Mesenchymal stem cell (in vitro differentiated cells and primary cell): ENCODE measurements at regions not wholly inside any gene's neighbourhood (a gene's known extent, or its start where the extent isn't known, plus 50 kb on each side); places are given as distances from the start of the nearest gene placed in this dataset.

Experiments used
- DNase-seq: peaks from one replicate; pipeline ENCODE4 v3.0.0-alpha.2; 2013
- H2AFZ ChIP-seq: one replicate; pipeline ENCODE4 v1.6.1; 2013; ENCODE audit warnings: low read depth, mild to moderate bottlenecking, control low read depth, inconsistent platforms, low read length, moderate library complexity
- H2AK5ac ChIP-seq: 2 replicates; pipeline ENCODE4 v1.6.1; 2013; ENCODE audit warnings: low read length, moderate library complexity, mild to moderate bottlenecking, inconsistent platforms; ENCODE audit not compliant: severe bottlenecking
- H2BK120ac ChIP-seq: one replicate; pipeline ENCODE4 v1.6.1; 2013; ENCODE audit warnings: low read depth, mild to moderate bottlenecking, inconsistent platforms, low read length, moderate library complexity
- H2BK12ac ChIP-seq, 2 experiments: one replicate each; pipeline ENCODE4 v1.6.1; 2013; ENCODE audit warnings: inconsistent platforms in 2 of 2, low read length in 2 of 2, mild to moderate bottlenecking in 2 of 2, moderate library complexity in 2 of 2, control low read depth in 1 of 2
- H2BK15ac ChIP-seq: one replicate; pipeline ENCODE4 v1.6.1; 2013; ENCODE audit warnings: mild to moderate bottlenecking, low read depth, inconsistent platforms; ENCODE audit not compliant: poor library complexity, severe bottlenecking
- H2BK5ac ChIP-seq: 2 replicates; pipeline ENCODE4 v1.6.1; 2013; ENCODE audit warnings: low read depth, mild to moderate bottlenecking, low read length, control low read depth, inconsistent platforms; ENCODE audit not compliant: poor library complexity, severe bottlenecking
- H3K14ac ChIP-seq, 2 experiments: one replicate each; pipeline ENCODE4 v1.6.1; 2013; ENCODE audit warnings: inconsistent platforms in 2 of 2, low read length in 2 of 2, control low read depth in 1 of 2, mild to moderate bottlenecking in 1 of 2, moderate library complexity in 1 of 2
- H3K18ac ChIP-seq, 2 experiments: one replicate each; pipeline ENCODE4 v1.6.1; 2013; ENCODE audit warnings: inconsistent platforms in 2 of 2, low read length in 2 of 2, control low read depth in 1 of 2, low read depth in 1 of 2, mild to moderate bottlenecking in 1 of 2
- H3K23ac ChIP-seq, 2 experiments: one replicate each; pipeline ENCODE4 v1.6.1; 2013; ENCODE audit warnings: inconsistent platforms in 2 of 2, low read length in 2 of 2, mild to moderate bottlenecking in 2 of 2, moderate library complexity in 2 of 2, control low read depth in 1 of 2
- H3K27ac ChIP-seq: 2 replicates; pipeline ENCODE4 v1.5.1; 2013; ENCODE audit warnings: mild to moderate bottlenecking, moderate library complexity, low read length, control low read depth, inconsistent platforms; ENCODE audit not compliant: poor library complexity, severe bottlenecking
- H3K27me3 ChIP-seq, 2 experiments: 2 replicates each; pipeline versions ENCODE4 v1.6.1 to v1.7.0; 2013; ENCODE audit warnings: low read length in 2 of 2, mild to moderate bottlenecking in 2 of 2, moderate library complexity in 2 of 2, control low read depth in 1 of 2, inconsistent platforms in 1 of 2; ENCODE audit not compliant: control insufficient read depth in 1 of 2, insufficient read depth in 1 of 2
- H3K36me3 ChIP-seq, 2 experiments: 2 replicates each; pipeline versions ENCODE4 v1.6.1 to v1.7.0; 2013; ENCODE audit warnings: low read length in 2 of 2, control low read depth in 1 of 2, inconsistent platforms in 1 of 2, low read depth in 1 of 2, mild to moderate bottlenecking in 1 of 2; ENCODE audit not compliant: insufficient read depth in 2 of 2, control insufficient read depth in 1 of 2
- H3K4ac ChIP-seq, 2 experiments: one replicate each; pipeline ENCODE4 v1.6.1; 2013; ENCODE audit warnings: inconsistent platforms in 2 of 2, low read length in 2 of 2, mild to moderate bottlenecking in 2 of 2, moderate library complexity in 2 of 2, control low read depth in 1 of 2, low read depth in 1 of 2
- H3K4me1 ChIP-seq: 2 replicates; pipeline ENCODE4 v1.6.1; 2013; ENCODE audit warnings: low read depth, low read length, control low read depth; ENCODE audit not compliant: control insufficient read depth, insufficient read depth
- H3K4me2 ChIP-seq: 2 replicates; pipeline ENCODE4 v1.6.1; 2013; ENCODE audit warnings: low read length, mild to moderate bottlenecking, inconsistent platforms; ENCODE audit not compliant: poor library complexity, severe bottlenecking
- H3K4me3 ChIP-seq, 2 experiments: 2 replicates each; pipeline versions ENCODE4 v1.5.1 to v1.7.0; 2013; ENCODE audit warnings: low read length in 2 of 2, mild to moderate bottlenecking in 2 of 2, control low read depth in 1 of 2, low read depth in 1 of 2; ENCODE audit not compliant: insufficient read depth in 1 of 2
- H3K79me1 ChIP-seq: replicated peaks from 2 replicates; pipeline ENCODE4 v1.6.1; 2013; ENCODE audit warnings: mild to moderate bottlenecking, control low read depth, low read length, inconsistent platforms; ENCODE audit not compliant: poor library complexity, severe bottlenecking
- H3K9ac ChIP-seq: 2 replicates; pipeline ENCODE4 v1.7.0; 2013; ENCODE audit warnings: mild to moderate bottlenecking, low read length, moderate library complexity
- H3K9me3 ChIP-seq: 2 replicates; pipeline ENCODE4 v1.7.0; 2013; ENCODE audit warnings: mild to moderate bottlenecking, low read length; ENCODE audit not compliant: control insufficient read depth
- H4K8ac ChIP-seq: one replicate; pipeline ENCODE4 v1.6.1; 2013; ENCODE audit warnings: inconsistent platforms, mild to moderate bottlenecking, low read length, moderate library complexity
- H4K91ac ChIP-seq: one replicate; pipeline ENCODE4 v1.6.1; 2013; ENCODE audit warnings: mild to moderate bottlenecking, low read length, inconsistent platforms
- WGBS: methylation state at CpG from one replicate; pipeline ENCODE4 v1.1.7; 2013; ENCODE audit warnings: mixed read lengths; 5-methylcytosine and 5-hydroxymethylcytosine counted together

DNA sequence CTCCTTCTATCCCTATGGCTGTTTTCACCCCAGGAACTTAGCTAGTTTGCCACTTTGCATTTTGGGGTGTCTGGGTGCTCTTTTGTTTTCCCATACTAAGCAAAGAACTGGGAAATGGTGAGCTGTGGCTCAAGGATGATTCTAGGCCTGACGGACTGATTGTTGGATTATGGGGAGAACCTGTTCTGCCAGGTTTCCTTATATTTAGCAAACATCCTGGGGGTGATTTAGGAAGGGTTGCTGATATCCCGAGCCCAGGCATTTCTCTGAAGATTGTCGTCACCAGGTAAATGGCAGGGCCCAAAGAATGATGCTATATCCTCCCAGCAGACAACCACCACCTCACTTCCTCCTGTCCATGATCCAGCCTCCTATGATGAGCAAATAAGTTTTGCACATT, 72.1 kb upstream of the GRB10 start:
- Histone ChIP-seq H3K14ac (no peak overlapping the region), H3K4me3 (no peak overlapping the region), H3K4ac (no peak overlapping the region), H4K8ac (no peak overlapping the region), H3K4me2 (no peak overlapping the region), H3K27ac (no peak overlapping the region), H2BK5ac (no peak overlapping the region), H3K9ac (no peak overlapping the region), H3K18ac (no peak overlapping the region), H3K23ac (no peak overlapping the region), H2BK12ac (no peak overlapping the region), H2BK120ac (no peak overlapping the region), H3K79me1 (no peaks in the 10 kb centered on the region), H2AFZ (no peak overlapping the region), H2BK15ac (no peak overlapping the region), H3K27me3 (peaks cover 0 to 17% of the 10 kb centered on the region in 2 experiments), H3K9me3 (no peaks in the 10 kb centered on the region), H4K91ac (no peak overlapping the region), H3K36me3 (no peaks in the 10 kb centered on the region), H3K4me1 (peaks cover 11% of the 10 kb centered on the region), H2AK5ac (no peak overlapping the region)
- DNase-seq = no peak
- WGBS = 87% methylated on average over 3 of the region's 3 CpGs

DNA sequence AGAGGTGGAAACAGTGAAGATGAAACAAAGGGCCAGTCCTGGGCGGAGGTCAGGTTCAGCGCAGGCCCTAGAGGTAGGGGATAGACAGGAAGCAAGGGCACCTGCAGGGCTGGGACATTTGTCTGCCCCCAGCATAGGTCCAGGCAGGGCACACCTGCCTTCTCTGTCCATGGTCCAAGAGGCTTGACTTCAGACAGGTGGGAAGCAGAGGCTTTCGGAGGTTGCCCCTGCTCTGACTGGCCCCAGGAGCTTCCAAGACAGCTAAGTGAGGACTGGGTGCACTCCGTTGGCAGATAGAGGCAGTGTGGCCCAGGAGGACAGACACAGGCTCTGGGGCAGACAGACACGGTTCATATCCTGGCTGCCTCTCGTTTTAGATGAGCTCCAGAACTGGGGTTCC, 71.6 kb upstream of the GRB10 start:
- Histone ChIP-seq H2BK5ac (no peak overlapping the region), H2AK5ac (no peak overlapping the region), H3K18ac (no peak overlapping the region), H2BK15ac (no peak overlapping the region), H3K79me1 (no peaks in the 10 kb centered on the region), H3K9ac (no peak overlapping the region), H3K4me1 (peaks cover 11% of the 10 kb centered on the region), H3K4ac (no peak overlapping the region), H3K9me3 (no peaks in the 10 kb centered on the region), H3K36me3 (no peaks in the 10 kb centered on the region), H3K4me3 (no peak overlapping the region), H4K91ac (no peak overlapping the region), H2AFZ (no peak overlapping the region), H3K27ac (no peak overlapping the region), H3K4me2 (no peak overlapping the region), H3K23ac (no peak overlapping the region), H3K14ac (no peak overlapping the region), H2BK12ac (no peak overlapping the region), H2BK120ac (no peak overlapping the region), H4K8ac (no peak overlapping the region), H3K27me3 (peaks cover 0 to 16% of the 10 kb centered on the region in 2 experiments)
- DNase-seq = no peak
- WGBS = 85% methylated on average over 6 of the region's 6 CpGs

DNA sequence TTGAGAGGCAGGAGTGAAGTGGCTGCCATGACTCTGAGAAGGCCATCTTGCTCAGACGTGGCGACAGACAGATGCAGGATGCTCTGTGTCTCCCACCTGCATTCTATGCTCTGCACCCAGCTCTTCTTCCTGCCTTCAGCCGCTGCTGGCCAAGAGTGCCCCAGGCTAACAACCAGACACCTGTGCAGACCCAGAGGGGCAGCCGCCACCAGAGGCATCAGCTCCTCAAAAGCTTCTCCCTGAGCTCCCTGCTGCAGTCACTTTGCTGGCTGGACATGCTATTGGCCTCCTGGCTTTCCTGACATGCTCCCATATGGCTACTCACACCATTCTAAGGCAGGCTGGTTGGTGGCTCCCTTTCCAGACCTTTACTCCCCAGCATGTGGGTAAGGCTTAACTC, 70.6 kb upstream of the GRB10 start:
- H3K4me1 ChIP-seq = peaks cover 12% of the 10 kb centered on the region
- H3K36me3 ChIP-seq = no peaks in the 10 kb centered on the region
- WGBS = 73% methylated on average over 4 of the region's 4 CpGs
- no peaks in the 10 kb centered on the region for H3K79me1 ChIP-seq
- no peak overlapping the region for H2BK120ac ChIP-seq
- H3K4me2 ChIP-seq = no peak overlapping the region
- H3K4ac ChIP-seq = no peak overlapping the region
- no peaks in the 10 kb centered on the region for H3K9me3 ChIP-seq
- no peak overlapping the region for H4K91ac ChIP-seq
- H3K23ac ChIP-seq = no peak overlapping the region
- no peak overlapping the region for H4K8ac ChIP-seq
- H2AK5ac ChIP-seq = peak overlapping the region; percentile 20
- no peak overlapping the region for H3K18ac ChIP-seq
- no peak for DNase-seq
- H3K14ac ChIP-seq = no peak overlapping the region
- H2AFZ ChIP-seq = no peak overlapping the region
- no peak overlapping the region for H2BK12ac ChIP-seq
- peaks cover 0 to 11% of the 10 kb centered on the region in 2 experiments for H3K27me3 ChIP-seq
- H3K9ac ChIP-seq = no peak overlapping the region
- H3K4me3 ChIP-seq = no peak overlapping the region
- H2BK5ac ChIP-seq = no peak overlapping the region
- no peak overlapping the region for H3K27ac ChIP-seq
- H2BK15ac ChIP-seq = no peak overlapping the region

DNA sequence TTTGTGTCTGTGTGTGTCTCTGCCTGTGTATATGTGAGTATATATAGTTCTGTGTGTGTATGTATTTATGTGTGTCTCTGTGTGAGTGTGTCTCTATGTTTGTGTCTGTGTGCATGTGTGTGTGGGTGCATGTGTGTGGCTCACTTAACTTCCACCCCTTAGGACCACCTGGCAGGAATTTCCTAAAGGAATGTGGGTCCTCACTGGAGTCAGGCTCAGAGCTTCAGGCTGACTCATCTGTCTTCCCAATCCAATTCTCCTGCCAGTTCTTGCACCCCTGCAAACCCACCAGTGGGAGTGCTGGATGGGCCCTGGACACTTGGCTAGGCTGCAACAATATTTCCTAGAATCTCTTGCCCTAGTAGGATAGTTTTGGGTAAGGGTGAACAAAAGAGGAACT, 70.2 kb upstream of the GRB10 start:
- Histone ChIP-seq H3K79me1 (no peaks in the 10 kb centered on the region), H3K9me3 (no peaks in the 10 kb centered on the region), H2AFZ (no peak overlapping the region), H3K23ac (no peak overlapping the region), H2BK5ac (no peak overlapping the region), H3K14ac (no peak overlapping the region), H2BK120ac (no peak overlapping the region), H3K36me3 (no peaks in the 10 kb centered on the region), H2AK5ac (no peak overlapping the region), H2BK15ac (no peak overlapping the region), H4K8ac (no peak overlapping the region), H3K4me1 (peaks cover 12% of the 10 kb centered on the region), H3K27ac (no peak overlapping the region), H2BK12ac (no peak overlapping the region), H3K4ac (no peak overlapping the region), H3K4me2 (no peak overlapping the region), H3K18ac (no peak overlapping the region), H3K9ac (no peak overlapping the region), H3K4me3 (no peak overlapping the region), H3K27me3 (peaks cover 0 to 11% of the 10 kb centered on the region in 2 experiments), H4K91ac (no peak overlapping the region)
- DNase-seq = no peak
